Gastrocnemius medialis (tissue), 4 donors: ENCODE measurements at regions not wholly inside any gene's neighbourhood (a gene's known extent, or its start where the extent isn't known, plus 50 kb on each side); places are given as distances from the start of the nearest gene placed in this dataset.

ENCODE experiments used
- ATAC-seq, 2 donors: fragments of 150-250 bp; one replicate each; pipeline ENCODE4 v1.9.1; 2016
- DNase-seq, 2 donors: peaks; one replicate each; pipeline ENCODE4 v3.0.0-alpha.2; 2019
- H3K27ac ChIP-seq, 4 donors: fragments of 200-600 bp; sonication (generic); 1 replicate in 1 of 4; 2 replicates in 3 of 4; pipeline ENCODE4 v1.5.1; 2016 to 2018; ENCODE audit warnings: mild to moderate bottlenecking in 2 of 4, moderate library complexity in 1 of 4
- H3K27me3 ChIP-seq, 3 donors: fragments of 200-600 bp; sonication (generic) in 2 of 3; 1 replicate in 1 of 3; 2 replicates in 2 of 3; pipeline versions ENCODE4 v1.5.1 to v1.6.0; 2016 to 2019; ENCODE audit warnings: mild to moderate bottlenecking in 1 of 3, moderate library complexity in 1 of 3
- H3K36me3 ChIP-seq, 2 donors: fragments of 200-600 bp; sonication (generic) in 1 of 2; one replicate each; pipeline ENCODE4 v1.5.1; 2017 to 2018
- H3K4me1 ChIP-seq, 2 donors: fragments of 200-600 bp; sonication (generic) in 1 of 2; one replicate each; pipeline ENCODE4 v1.5.1; 2016 to 2017; ENCODE audit warnings: mild to moderate bottlenecking in 2 of 2
- H3K4me3 ChIP-seq, 4 donors: fragments of 200-600 bp; sonication (generic) in 3 of 4; 1 replicate in 1 of 4; 2 replicates in 3 of 4; pipeline ENCODE4 v1.5.1; 2016 to 2019; ENCODE audit warnings: mild to moderate bottlenecking in 2 of 4
- H3K9me3 ChIP-seq, 3 donors: fragments of 200-600 bp; sonication (generic) in 2 of 3; 1 replicate in 1 of 3; 2 replicates in 2 of 3; pipeline ENCODE4 v1.5.1; 2016 to 2019
- CTCF ChIP-seq, 5 experiments: fragments of 450-650 bp in 3 of 5; fragments of 200-600 bp in 2 of 5; sonication (generic) in 2 of 5; IDR thresholded peaks in 4 of 5; conservative IDR thresholded peaks in 1 of 5; 1 replicate in 4 of 5; 2 replicates in 1 of 5; pipeline ENCODE4 v1.5.1; 2016 to 2019; ENCODE audit warnings: antibody characterized with exemption in 5 of 5, mild to moderate bottlenecking in 3 of 5, moderate library complexity in 3 of 5
- POLR2A ChIP-seq, 2 donors: fragments of 450-650 bp; IDR thresholded peaks; one replicate each; pipeline ENCODE4 v1.6.1; 2017; ENCODE audit warnings: antibody characterized with exemption in 2 of 2, mild to moderate bottlenecking in 2 of 2, moderate library complexity in 2 of 2
- in situ Hi-C, 4 donors: fragments of 200-750 bp; cut with MboI; loops; one replicate each; pipeline versions ENCODE4 v1.15.0 to v1.8.0; 2017; ENCODE audit warnings: low sequenced_read_pairs in 4 of 4
- intact Hi-C: fragments of 100-400 bp; cut with DNase I; formaldehyde crosslinking; loops from one replicate; pipeline ENCODE4 v1.15.1; 2023; ENCODE audit warnings: low total_unique reads

- TF ChIP-seq POLR2A (IDR thresholded peaks at IDR 0.05): no peak
- TF ChIP-seq CTCF (IDR thresholded peaks at IDR 0.05 in 4 of 5, conservative IDR thresholded peaks at IDR 0.05 in 1 of 5): no peak
- DNase-seq (no peak), ATAC-seq (no peak)
- Histone ChIP-seq H3K9me3 (no peaks in the 10 kb centered on the region), H3K27me3 (no peaks in the 10 kb centered on the region), H3K4me1 (no peaks in the 10 kb centered on the region), H3K27ac (no peak overlapping the region), H3K36me3 (peaks cover 0 to 5% of the 10 kb centered on the region in 2 donors), H3K4me3 (no peak overlapping the region)
- intact Hi-C loops: no loop called here
- in situ Hi-C loops: no loop called here
These were observed 101.0 kb downstream of the BEGAIN start for GRCh38 chr14:100486025-100486828.
